Panc1 (cell line): ENCODE measurements at regions not wholly inside any gene's neighbourhood (a gene's known extent, or its start where the extent isn't known, plus 50 kb on each side); places are given as distances from the start of the nearest gene placed in this dataset.
"Not testable (repeated sequence)": the region's sequence is repeated elsewhere in the genome, so short reads cannot be mapped to it uniquely, and the experiment has no call there.

Experiments used
- CTCF ChIP-seq: fragments of 450-650 bp; IDR thresholded peaks from 2 replicates; pipeline ENCODE4 v1.5.1; 2017; ENCODE audit warnings: mild to moderate bottlenecking
- TCF7L2 ChIP-seq: IDR thresholded peaks from 2 replicates; pipeline ENCODE4 v1.6.1; 2011; ENCODE audit warnings: mild to moderate bottlenecking, low read depth, low read length, inconsistent platforms

- TF ChIP-seq TCF7L2, CTCF: not testable (repeated sequence)
Observed at GRCh38 chrX:63233013-63233412, 118.1 kb downstream of the SPIN4 start.
